Activated CD4-positive, alpha-beta T cell treated with anti-CD3 and anti-CD28 coated beads, Interleukin-2, amount 10 ng/mL, durations not matched to agents 7 days and 5 days (primary cell): ENCODE measurements at regions not wholly inside any gene's neighbourhood (a gene's known extent, or its start where the extent isn't known, plus 50 kb on each side); places are given as distances from the start of the nearest gene placed in this dataset.

Experiments
- CTCF ChIA-PET: fragments of 350-600 bp; sonication (Branson Sonifier 250); formaldehyde crosslinking; loops from one replicate; lab custom pipeline; 2021; ENCODE audit warnings: antibody characterized with exemption; lab: Charles Lee
- POLR2A ChIA-PET: fragments of 350-600 bp; sonication (Branson Sonifier 250); formaldehyde crosslinking; loops from one replicate; lab custom pipeline; 2021; ENCODE audit warnings: antibody characterized with exemption; lab: Charles Lee
- DNase-seq: peaks from one replicate; pipeline ENCODE4 v3.0.0-alpha.2; 2020
- H3K27ac Mint-ChIP-seq: one replicate; pipeline ENCODE4 v1.8.0; 2021; ENCODE audit warnings: mild to moderate bottlenecking, moderate library complexity, mixed read lengths
- H3K27me3 Mint-ChIP-seq: one replicate; pipeline ENCODE4 v1.8.0; 2021; ENCODE audit warnings: mixed read lengths
- H3K36me3 Mint-ChIP-seq: one replicate; pipeline ENCODE4 v1.8.0; 2021; ENCODE audit warnings: low read depth, mixed read lengths
- H3K4me1 Mint-ChIP-seq: one replicate; pipeline ENCODE4 v1.8.0; 2021; ENCODE audit warnings: mixed read lengths
- H3K4me3 Mint-ChIP-seq: one replicate; pipeline ENCODE4 v1.8.0; 2021; ENCODE audit warnings: mild to moderate bottlenecking, moderate library complexity, mixed read lengths
- H3K9me3 Mint-ChIP-seq: one replicate; pipeline ENCODE4 v1.8.0; 2021; ENCODE audit warnings: mixed read lengths

DNA sequence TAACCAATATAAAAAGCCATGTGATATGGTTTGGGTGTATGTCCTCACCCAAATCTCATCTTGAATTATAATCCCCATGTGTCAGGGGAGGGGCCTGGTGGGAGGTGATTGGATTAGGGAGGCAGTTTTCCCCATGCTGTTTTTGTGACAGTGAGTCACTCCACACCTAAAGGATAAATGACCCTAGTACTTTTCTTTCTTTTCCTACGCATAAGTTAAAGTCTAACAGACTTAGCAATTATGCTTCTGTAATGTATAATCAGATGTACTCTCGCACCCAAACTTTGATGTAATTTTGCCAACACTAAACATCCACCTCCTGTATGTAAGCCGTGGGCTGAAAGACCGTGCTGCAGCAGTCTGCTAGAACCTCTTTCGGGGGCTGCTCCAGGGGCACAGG is 97.2 kb upstream of the DSEL start:
- Mint-ChIP-seq H3K4me1 (no peaks in the 10 kb centered on the region), H3K4me3 (no peak overlapping the region), H3K9me3 (no peaks in the 10 kb centered on the region), H3K27ac (no peak overlapping the region), H3K27me3 (no peaks in the 10 kb centered on the region), H3K36me3 (no peaks in the 10 kb centered on the region)
- ChIA-PET CTCF (no interaction called here), POLR2A (no interaction called here)
- no peak for DNase-seq

DNA sequence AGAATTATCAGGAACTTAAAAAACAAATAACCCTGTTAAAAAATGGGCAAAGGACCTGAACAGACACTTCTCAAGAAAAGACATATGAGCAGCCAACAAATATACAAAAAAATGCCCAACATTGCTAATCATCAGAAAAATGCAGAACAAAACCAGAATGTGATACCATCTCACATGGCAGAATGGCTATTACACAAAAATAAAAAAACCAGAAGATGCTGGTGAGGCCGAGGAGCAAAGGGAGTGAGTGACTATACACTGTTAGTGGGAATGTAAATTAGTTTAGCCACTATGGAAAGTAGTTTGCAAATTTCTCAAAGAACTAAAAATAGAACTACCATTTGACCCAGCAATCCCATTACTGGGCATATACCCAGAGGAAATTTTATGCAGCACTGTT is 95.8 kb upstream of the DSEL start:
- no peaks in the 10 kb centered on the region for H3K36me3 Mint-ChIP-seq
- POLR2A ChIA-PET = no interaction called here
- H3K4me1 Mint-ChIP-seq = no peaks in the 10 kb centered on the region
- no peak overlapping the region for H3K27ac Mint-ChIP-seq
- H3K9me3 Mint-ChIP-seq = no peaks in the 10 kb centered on the region
- CTCF ChIA-PET = no interaction called here
- no peak overlapping the region for H3K4me3 Mint-ChIP-seq
- no peaks in the 10 kb centered on the region for H3K27me3 Mint-ChIP-seq
- no peak for DNase-seq

DNA sequence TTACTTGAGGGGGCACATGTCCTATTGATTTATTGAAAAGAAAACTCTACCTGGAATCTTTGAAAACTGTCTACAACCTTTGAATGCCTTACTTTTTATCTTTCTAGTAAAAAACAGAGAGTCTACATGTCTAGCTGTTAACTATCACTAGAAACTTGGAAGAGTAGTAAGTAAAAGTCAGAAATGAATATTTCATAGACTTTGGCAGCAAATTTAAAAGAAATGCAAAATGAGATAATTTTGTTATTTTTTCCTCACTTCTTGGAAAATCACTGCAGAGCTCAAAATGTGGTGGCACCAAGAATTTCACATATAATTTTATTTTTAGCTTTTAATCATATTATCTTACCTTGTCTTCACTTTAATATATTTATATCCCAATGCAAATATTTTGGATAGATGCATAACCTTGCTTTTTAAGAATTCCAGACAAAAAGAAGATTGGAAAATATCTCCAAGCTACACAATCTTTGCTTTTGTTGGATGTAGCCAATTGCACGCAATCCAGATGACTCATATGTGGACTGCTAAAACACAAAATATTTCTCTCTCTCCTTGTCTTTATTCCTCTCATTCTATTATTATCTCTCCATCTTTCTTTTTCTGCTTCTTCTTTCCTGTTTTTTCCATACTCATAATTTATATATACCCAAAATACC is 92.2 kb upstream of the DSEL start:
- POLR2A ChIA-PET = no interaction called here
- H3K27me3 Mint-ChIP-seq = no peaks in the 10 kb centered on the region
- H3K4me1 Mint-ChIP-seq = no peaks in the 10 kb centered on the region
- CTCF ChIA-PET = no interaction called here
- no peak overlapping the region for H3K4me3 Mint-ChIP-seq
- no peak overlapping the region for H3K27ac Mint-ChIP-seq
- no peaks in the 10 kb centered on the region for H3K36me3 Mint-ChIP-seq
- DNase-seq = no peak
- no peaks in the 10 kb centered on the region for H3K9me3 Mint-ChIP-seq

DNA sequence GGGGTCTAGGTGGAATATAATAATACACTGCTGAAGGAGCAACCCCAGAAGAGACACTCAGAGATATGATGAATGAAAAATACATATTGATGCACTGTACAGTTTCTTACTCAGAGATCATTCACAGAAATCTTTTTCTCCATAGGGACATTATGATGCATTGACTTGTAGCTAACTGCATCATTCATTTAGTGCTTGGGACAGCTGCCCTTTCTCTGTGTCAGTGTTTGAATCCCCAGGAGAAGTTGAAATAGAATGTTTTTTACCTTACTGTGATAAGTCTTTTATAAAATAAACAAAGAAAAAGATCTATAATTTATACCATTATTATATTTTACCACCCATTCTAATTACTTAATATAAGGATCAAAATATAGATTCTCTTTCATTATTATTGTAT is 91.7 kb upstream of the DSEL start:
- no peaks in the 10 kb centered on the region for H3K9me3 Mint-ChIP-seq
- no peaks in the 10 kb centered on the region for H3K27me3 Mint-ChIP-seq
- DNase-seq = no peak
- no peaks in the 10 kb centered on the region for H3K36me3 Mint-ChIP-seq
- POLR2A ChIA-PET = no interaction called here
- H3K4me3 Mint-ChIP-seq = no peak overlapping the region
- H3K4me1 Mint-ChIP-seq = no peaks in the 10 kb centered on the region
- CTCF ChIA-PET = no interaction called here
- no peak overlapping the region for H3K27ac Mint-ChIP-seq

DNA sequence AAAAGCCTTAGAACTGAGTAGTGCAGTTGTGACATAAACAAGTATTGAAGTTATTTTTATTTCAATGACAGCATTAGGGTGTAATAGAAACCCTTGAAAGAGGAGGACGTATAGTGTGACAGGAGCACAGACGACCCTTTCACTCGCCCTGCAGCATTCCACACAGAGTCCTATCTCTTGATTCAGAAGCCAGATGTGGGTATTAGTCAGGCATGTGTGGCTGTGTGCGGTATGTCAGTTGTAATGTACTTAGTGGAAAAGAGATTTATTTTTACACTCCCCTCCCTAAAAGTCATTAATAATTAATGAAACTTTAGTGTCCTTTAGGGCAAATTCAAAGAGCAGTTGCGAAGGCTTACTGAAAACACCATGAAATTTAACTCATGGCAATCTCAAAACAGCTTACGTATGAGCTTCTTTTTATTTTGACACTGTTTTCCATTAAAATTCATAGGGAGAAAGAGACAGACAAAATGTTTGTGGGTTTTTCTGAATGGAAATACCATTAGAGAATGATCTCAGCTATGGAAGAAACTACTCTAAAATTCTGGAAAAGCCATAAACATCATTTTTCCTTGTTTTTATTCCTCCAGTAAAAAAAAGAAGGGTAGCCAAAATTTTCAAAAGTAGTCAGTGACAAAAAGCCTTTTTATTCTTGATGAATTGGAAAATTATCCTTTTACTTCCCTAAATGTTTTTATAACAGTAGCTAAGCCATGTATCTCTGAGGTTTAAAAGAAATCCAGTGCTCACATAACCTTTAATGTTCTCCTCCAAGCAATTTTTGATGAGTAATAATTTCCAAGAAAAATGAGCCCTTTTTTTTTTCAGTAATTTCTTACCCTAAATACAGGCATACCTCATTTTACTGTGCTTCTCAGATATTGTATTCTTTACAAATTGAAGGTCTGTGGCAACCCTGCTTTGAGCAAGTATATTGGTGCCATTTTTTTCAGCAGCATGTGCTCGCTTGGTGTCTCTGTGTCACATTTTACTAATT is 84.0 kb upstream of the DSEL start:
- Mint-ChIP-seq H3K36me3 (no peaks in the 10 kb centered on the region), H3K9me3 (peaks cover 7% of the 10 kb centered on the region), H3K27ac (no peak overlapping the region), H3K4me3 (no peak overlapping the region), H3K4me1 (no peaks in the 10 kb centered on the region), H3K27me3 (no peaks in the 10 kb centered on the region)
- ChIA-PET POLR2A (no interaction called here), CTCF (no interaction called here)
- no peak for DNase-seq

DNA sequence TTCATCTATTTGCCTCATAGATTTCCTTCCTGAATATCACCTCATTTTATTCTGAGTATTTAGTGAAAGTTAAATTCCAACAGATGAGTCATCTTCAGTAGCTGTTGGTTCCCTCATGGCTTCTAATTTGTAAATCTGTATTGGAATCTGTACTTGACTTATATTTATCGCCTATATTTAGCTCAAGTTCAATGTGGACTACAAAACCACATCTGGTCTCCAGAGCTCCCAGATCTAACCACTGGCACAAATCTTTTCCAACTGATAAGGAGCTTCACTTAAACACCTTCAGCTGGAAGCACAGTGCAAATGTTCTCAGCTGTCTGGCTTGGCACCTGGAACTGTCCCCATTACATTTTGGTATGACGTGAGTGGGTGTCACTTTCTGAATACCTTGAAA is 82.8 kb upstream of the DSEL start:
- Mint-ChIP-seq H3K9me3 (peaks cover 7% of the 10 kb centered on the region), H3K36me3 (no peaks in the 10 kb centered on the region), H3K27me3 (no peaks in the 10 kb centered on the region), H3K4me3 (no peak overlapping the region), H3K4me1 (no peaks in the 10 kb centered on the region), H3K27ac (no peak overlapping the region)
- ChIA-PET POLR2A (no interaction called here), CTCF (no interaction called here)
- no peak for DNase-seq

DNA sequence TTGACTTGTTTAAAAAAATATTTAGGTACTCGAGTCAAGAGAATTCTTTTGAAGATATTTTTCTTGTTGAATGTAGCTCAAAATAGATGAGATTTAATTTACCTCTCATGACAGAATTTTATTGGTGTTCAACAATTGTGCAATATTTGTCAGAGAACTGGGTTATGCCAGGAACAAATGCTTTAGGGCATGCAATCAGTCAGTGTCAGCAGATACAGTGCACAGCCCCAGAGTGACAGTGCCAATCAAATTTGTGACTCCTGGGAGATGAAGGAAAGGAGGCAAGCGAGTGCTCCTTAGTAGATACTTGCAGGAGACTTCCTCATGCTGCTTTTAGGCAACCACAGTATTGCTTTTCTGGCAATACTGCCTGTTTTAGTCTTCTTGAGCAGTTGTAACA is 81.2 kb upstream of the DSEL start:
- ChIA-PET CTCF (no interaction called here), POLR2A (no interaction called here)
- H3K9me3 Mint-ChIP-seq = peaks cover 5% of the 10 kb centered on the region
- DNase-seq = no peak
- no peaks in the 10 kb centered on the region for H3K27me3 Mint-ChIP-seq
- H3K4me1 Mint-ChIP-seq = no peaks in the 10 kb centered on the region
- no peaks in the 10 kb centered on the region for H3K36me3 Mint-ChIP-seq
- H3K27ac Mint-ChIP-seq = no peak overlapping the region
- H3K4me3 Mint-ChIP-seq = no peak overlapping the region

DNA sequence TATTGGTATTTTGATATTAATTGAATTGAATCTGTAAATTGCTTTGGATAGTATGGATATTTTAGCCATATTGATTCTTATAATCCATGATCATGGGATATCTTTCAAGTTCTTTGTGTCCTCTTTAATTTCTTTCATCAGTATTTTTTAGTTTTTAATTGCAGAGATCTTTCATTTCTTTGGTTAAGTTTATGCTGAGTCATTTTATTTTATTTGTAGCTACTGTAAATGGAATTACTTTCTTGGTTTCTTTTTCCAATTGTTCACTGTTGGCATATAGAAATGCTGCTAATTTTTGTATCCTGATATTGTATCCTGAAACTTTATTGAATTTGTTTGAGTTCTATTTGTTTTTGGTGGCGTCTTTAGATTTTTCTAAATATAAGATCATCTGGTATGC is 79.5 kb upstream of the DSEL start:
- no peak for DNase-seq
- POLR2A ChIA-PET = no interaction called here
- Mint-ChIP-seq H3K36me3 (no peaks in the 10 kb centered on the region), H3K4me3 (no peak overlapping the region), H3K27ac (no peak overlapping the region), H3K4me1 (no peaks in the 10 kb centered on the region), H3K27me3 (no peaks in the 10 kb centered on the region), H3K9me3 (peaks cover 2% of the 10 kb centered on the region)
- CTCF ChIA-PET = no interaction called here

DNA sequence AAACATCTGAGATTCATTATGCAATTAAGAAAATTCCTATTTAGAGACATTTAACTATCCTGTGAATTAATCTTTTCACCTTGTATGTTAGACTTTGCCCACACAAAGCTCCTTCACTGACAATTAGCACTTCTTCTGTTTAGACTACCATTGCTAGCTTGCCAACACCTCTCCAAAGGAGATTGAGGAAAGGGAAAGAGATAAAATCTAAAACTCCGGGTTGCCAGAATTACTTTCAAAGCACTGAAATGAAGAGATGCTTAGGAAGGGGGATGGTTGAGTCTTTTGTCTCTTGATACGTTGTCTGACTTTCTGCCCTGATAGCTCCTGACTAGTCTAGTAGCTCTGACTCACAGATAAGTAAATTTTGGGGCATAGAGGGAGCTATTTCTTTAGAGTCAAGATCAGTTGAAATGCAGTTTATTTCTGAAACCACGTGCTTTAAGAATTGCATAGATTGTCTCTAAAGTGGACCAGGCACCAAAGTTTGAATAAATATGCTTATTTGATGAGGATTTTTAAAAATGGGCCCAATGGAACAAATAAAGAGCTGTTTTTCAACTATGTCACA is 74.1 kb upstream of the DSEL start:
- POLR2A ChIA-PET = no interaction called here
- Mint-ChIP-seq H3K4me3 (no peak overlapping the region), H3K27ac (no peak overlapping the region), H3K27me3 (no peaks in the 10 kb centered on the region), H3K36me3 (no peaks in the 10 kb centered on the region), H3K9me3 (no peaks in the 10 kb centered on the region), H3K4me1 (no peaks in the 10 kb centered on the region)
- no peak for DNase-seq
- CTCF ChIA-PET = no interaction called here

DNA sequence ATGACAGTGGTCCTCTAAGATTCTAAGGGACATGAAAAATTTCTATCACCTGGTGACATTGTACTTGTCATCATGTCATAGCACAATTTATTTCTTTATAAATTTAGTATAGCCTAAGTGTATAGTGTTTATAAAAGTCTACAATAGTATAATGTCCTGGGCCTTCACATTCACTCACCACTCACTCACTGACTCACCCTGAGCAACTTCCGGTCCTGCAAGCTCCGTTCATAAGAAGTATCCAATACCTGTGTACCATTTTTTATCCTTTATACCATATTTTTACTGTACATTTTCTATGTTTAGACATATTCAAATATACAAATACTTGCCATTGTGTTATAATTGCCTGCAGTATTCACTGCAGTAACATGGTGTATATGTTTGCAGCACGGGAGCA is 72.8 kb upstream of the DSEL start:
- H3K27ac Mint-ChIP-seq = no peak overlapping the region
- CTCF ChIA-PET = no interaction called here
- no peak for DNase-seq
- H3K4me1 Mint-ChIP-seq = no peaks in the 10 kb centered on the region
- no peaks in the 10 kb centered on the region for H3K9me3 Mint-ChIP-seq
- H3K27me3 Mint-ChIP-seq = no peaks in the 10 kb centered on the region
- H3K4me3 Mint-ChIP-seq = no peak overlapping the region
- no peaks in the 10 kb centered on the region for H3K36me3 Mint-ChIP-seq
- POLR2A ChIA-PET = no interaction called here

DNA sequence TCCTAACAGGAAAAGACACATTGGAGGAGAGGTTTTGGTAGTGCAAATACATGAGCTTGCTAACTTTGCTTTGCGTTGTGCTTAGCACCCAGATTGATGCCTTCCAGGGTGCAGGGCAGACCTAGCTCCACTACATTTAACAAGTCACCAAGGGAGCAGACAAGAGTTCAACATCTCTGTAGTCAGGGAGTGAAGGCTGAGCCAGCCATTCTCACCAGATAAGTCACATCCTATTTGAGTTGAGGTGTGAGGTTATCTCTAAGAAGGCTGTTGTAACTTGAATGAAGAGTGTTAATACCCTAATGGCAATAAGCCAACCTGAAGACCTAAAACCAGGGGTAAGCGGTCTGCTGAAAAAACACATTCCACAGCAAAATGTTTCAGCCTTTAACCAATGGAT is 69.6 kb upstream of the DSEL start:
- no peak overlapping the region for H3K27ac Mint-ChIP-seq
- DNase-seq = no peak
- ChIA-PET POLR2A (no interaction called here), CTCF (no interaction called here)
- H3K4me3 Mint-ChIP-seq = no peak overlapping the region
- no peaks in the 10 kb centered on the region for H3K36me3 Mint-ChIP-seq
- H3K27me3 Mint-ChIP-seq = no peaks in the 10 kb centered on the region
- H3K9me3 Mint-ChIP-seq = no peaks in the 10 kb centered on the region
- H3K4me1 Mint-ChIP-seq = no peaks in the 10 kb centered on the region

DNA sequence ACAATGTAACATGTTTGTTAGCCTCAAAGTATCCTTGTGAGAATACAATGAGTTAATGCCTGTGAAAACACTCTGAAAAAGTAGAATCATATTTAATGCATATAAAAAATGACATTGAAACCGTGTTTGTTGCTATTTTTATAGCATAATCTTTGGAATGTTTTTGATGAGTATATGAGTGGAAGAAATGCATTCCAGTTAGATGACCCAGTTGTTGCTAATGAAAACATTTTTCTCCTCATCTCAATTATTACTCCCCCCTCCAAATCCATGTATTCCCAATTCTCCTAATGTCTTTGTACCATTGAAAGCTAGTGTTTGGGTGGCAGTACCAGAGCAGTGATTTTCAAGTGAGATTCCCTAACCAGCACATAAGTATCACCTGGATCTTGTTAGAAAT is 67.1 kb upstream of the DSEL start:
- H3K36me3 Mint-ChIP-seq = no peaks in the 10 kb centered on the region
- ChIA-PET CTCF (interaction anchor here (1.3 kb wide), 1 partner anchor 10 kb away, joined by 3 read pairs; no protein-coding TSS in a partner anchor), POLR2A (no interaction called here)
- H3K27me3 Mint-ChIP-seq = no peaks in the 10 kb centered on the region
- H3K9me3 Mint-ChIP-seq = no peaks in the 10 kb centered on the region
- H3K4me1 Mint-ChIP-seq = no peaks in the 10 kb centered on the region
- no peak for DNase-seq
- no peak overlapping the region for H3K27ac Mint-ChIP-seq
- no peak overlapping the region for H3K4me3 Mint-ChIP-seq

DNA sequence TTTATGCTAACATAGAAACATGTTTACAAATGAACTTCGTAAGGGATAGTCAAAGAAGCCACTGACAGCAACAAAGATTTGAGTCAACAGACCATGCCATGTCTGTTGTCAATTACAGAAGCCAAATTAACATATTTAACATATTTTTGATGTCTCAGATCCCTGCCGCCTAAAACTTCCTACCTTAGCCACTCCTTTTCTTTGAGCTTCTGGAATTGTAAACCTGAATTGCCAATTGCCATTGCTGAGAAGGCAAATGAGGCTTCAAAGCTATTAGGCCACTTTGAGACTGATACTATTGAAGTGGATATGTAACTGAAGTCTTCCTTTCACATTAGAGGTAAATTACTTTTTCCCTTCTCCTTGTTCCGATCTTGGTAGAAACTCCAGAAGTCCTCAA is 66.0 kb upstream of the DSEL start:
- H3K4me1 Mint-ChIP-seq = no peaks in the 10 kb centered on the region
- H3K4me3 Mint-ChIP-seq = no peak overlapping the region
- no peaks in the 10 kb centered on the region for H3K9me3 Mint-ChIP-seq
- no peaks in the 10 kb centered on the region for H3K27me3 Mint-ChIP-seq
- ChIA-PET CTCF (interaction anchor here (1.3 kb wide), 1 partner anchor 9 kb away, joined by 3 read pairs; no protein-coding TSS in a partner anchor), POLR2A (no interaction called here)
- H3K36me3 Mint-ChIP-seq = no peaks in the 10 kb centered on the region
- DNase-seq = no peak
- no peak overlapping the region for H3K27ac Mint-ChIP-seq
